Choroid plexus epithelial cell (primary cell): ENCODE measurements at regions not wholly inside any gene's neighbourhood (a gene's known extent, or its start where the extent isn't known, plus 50 kb on each side); places are given as distances from the start of the nearest gene placed in this dataset.

ENCODE experiments used
- DNase-seq: peaks from one replicate; pipeline ENCODE4 v3.0.0-alpha.2; 2010; ENCODE audit warnings: low read depth
- H3K4me3 ChIP-seq: 2 replicates; pipeline ENCODE4 v1.5.1; 2011; ENCODE audit warnings: low read depth, mild to moderate bottlenecking, control low read depth, low read length, moderate library complexity
- CTCF ChIP-seq: conservative IDR thresholded peaks from 2 replicates; pipeline ENCODE4 v1.5.1; 2011; ENCODE audit warnings: low read depth, mild to moderate bottlenecking, control low read depth, inconsistent platforms, low read length, moderate library complexity

GRCh38 chr12:118704527-118705241 lies 276.7 kb upstream of the SRRM4 start:
- H3K4me3 ChIP-seq, result no peak overlapping the region
- DNase-seq, result no peak
- no peak for TF ChIP-seq CTCF

- no peak for TF ChIP-seq CTCF
- H3K4me3 ChIP-seq, result no peak overlapping the region
- no peak for DNase-seq
Measured at GRCh38 chr12:118706437-118706836, 274.9 kb upstream of the SRRM4 start.

DNA sequence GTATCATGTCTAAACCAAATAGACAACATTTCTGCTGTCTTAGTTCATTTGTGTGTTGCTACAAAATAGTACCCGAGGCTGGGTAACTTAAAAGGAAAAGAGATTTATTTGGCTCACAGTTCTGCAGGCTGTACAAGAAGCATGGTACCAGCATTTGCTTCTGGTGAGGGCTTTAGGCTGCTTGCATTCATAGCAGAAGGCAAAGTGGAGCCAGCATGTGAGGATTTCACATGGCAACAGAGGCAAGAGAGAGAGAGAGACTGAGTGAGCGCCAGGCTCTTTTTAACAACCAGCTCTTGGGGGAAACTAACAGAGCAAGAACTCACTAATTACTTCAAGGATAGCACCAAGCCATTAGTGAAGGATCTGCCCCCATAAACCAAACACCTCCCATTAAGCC lies 271.4 kb upstream of the SRRM4 start:
- no peak for DNase-seq
- no peak overlapping the region for H3K4me3 ChIP-seq
- TF ChIP-seq CTCF, result no peak

GRCh38 chr12:118711185-118711584 lies 270.2 kb upstream of the SRRM4 start:
- no peak for DNase-seq
- TF ChIP-seq CTCF, result no peak
- no peak overlapping the region for H3K4me3 ChIP-seq

GRCh38 chr12:118714051-118714460 lies 267.3 kb upstream of the SRRM4 start:
- no peak for DNase-seq
- no peak for TF ChIP-seq CTCF
- H3K4me3 ChIP-seq, result no peak overlapping the region

- no peak for TF ChIP-seq CTCF
- H3K4me3 ChIP-seq, result no peak overlapping the region
- DNase-seq, result no peak
Measured at GRCh38 chr12:118714500-118714899, 266.8 kb upstream of the SRRM4 start.

DNA sequence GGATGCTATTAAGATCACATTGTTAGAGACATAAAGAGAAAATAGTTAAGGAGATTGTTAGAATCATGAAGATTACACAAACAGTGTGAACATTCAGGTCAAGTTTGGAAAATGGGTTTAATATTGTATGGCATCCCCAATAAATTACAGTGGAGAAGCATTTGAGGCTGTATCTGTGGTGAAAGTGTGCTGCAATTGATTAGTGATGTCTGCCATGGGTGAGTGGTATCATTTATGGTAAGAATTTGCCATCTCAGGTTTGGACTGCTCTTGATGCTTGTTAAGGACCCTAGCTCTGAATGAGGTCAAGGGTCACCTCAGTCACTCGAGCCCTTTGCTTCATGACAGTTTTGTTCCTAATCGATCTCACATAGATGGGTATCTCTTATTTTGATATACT lies 265.7 kb upstream of the SRRM4 start:
- no peak for TF ChIP-seq CTCF
- no peak overlapping the region for H3K4me3 ChIP-seq
- DNase-seq, result no peak
